Duodenal mucosa (tissue), 2 donors: ENCODE measurements at regions not wholly inside any gene's neighbourhood (a gene's known extent, or its start where the extent isn't known, plus 50 kb on each side); places are given as distances from the start of the nearest gene placed in this dataset.
"Not testable (repeated sequence)": the region's sequence is repeated elsewhere in the genome, so short reads cannot be mapped to it uniquely, and the experiment has no call there.

ENCODE experiments used
- H3K27ac ChIP-seq: one replicate; pipeline ENCODE4 v1.7.0; 2013; ENCODE audit warnings: low read depth, low read length
- H3K27me3 ChIP-seq, 2 donors: one replicate each; pipeline ENCODE4 v1.7.0; 2013; ENCODE audit warnings: low read length in 2 of 2, control low read depth in 1 of 2; ENCODE audit not compliant: insufficient read depth in 2 of 2, control insufficient read depth in 1 of 2
- H3K36me3 ChIP-seq, 2 donors: one replicate each; pipeline ENCODE4 v1.7.0; 2013; ENCODE audit warnings: low read length in 2 of 2, control low read depth in 1 of 2; ENCODE audit not compliant: insufficient read depth in 2 of 2, control insufficient read depth in 1 of 2
- H3K4me1 ChIP-seq, 2 donors: one replicate each; pipeline ENCODE4 v1.7.0; 2013; ENCODE audit warnings: low read length in 2 of 2, control low read depth in 1 of 2; ENCODE audit not compliant: insufficient read depth in 2 of 2, control insufficient read depth in 1 of 2
- H3K4me3 ChIP-seq, 2 donors: one replicate each; pipeline ENCODE4 v1.7.0; 2013; ENCODE audit warnings: low read length in 2 of 2, low read depth in 1 of 2
- H3K9ac ChIP-seq, 2 donors: one replicate each; pipeline ENCODE4 v1.7.0; 2013; ENCODE audit warnings: low read length in 2 of 2, low read depth in 1 of 2
- H3K9me3 ChIP-seq, 2 donors: one replicate each; pipeline ENCODE4 v1.7.0; 2013; ENCODE audit warnings: low read length in 2 of 2, control low read depth in 1 of 2; ENCODE audit not compliant: control insufficient read depth in 1 of 2

DNA sequence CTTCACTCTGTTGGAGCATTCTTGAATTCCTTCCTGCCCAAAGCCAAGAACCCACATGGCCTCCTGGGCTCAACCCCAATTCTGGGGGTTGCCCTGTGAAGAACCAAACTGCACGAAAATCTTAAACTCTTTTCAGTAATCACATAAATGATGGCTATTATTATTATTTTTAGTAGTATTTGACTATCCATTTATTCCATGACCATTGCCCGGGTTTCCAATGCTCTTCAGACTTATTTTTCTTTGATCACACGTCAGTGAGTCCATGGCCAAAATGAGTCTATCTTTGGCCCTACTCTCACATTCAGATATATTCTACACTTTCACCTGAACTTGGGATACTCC is 185.9 kb downstream of the AVL9 start:
- Histone ChIP-seq H3K27me3 (no peaks in the 10 kb centered on the region), H3K4me3 (no peak overlapping the region), H3K36me3 (no peaks in the 10 kb centered on the region), H3K27ac (no peak overlapping the region), H3K9ac (no peak overlapping the region), H3K9me3 (no peaks in the 10 kb centered on the region), H3K4me1 (peaks cover 0 to 10% of the 10 kb centered on the region in 2 donors)

DNA sequence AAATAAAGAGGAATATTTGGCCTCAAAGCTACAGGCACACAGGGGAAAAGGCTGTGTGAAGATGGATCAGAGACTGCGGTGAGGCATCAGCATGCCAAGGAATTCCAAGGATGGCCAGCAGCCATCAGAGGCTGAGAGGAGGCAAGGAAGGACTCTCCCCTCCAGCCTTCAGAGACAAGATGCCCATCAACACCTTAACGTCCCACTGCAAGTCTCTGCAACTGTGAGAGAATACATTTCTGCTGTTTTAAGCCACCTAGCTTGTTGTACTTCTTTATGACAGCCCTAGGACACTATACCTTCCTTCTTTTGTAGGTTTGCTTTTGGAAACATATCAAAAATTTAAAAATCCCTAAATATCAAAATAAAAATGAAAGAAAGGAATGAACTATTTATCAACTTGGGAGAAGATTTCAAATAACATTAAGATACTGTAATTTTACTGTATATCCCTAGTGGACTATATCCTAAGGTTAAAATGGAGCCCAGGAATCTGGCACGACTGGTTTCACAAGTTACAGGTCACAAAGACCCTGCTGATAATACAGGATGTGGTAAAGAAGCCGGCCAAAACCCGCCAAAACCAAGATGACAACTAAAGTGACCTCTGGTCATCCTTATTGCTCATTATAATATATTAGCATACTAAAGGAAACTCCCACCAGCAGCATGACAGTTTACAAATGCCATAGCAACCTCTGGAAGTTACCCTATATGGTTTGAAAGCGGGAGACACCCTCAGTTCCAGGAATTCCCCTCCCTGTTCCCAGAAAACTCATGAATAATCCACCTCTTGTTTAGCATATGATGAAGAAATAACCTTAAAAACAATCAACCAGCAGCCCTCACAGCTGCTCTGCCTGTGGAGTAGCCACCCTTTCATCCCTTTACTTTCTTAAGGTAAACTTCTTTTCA is 185.2 kb downstream of the AVL9 start:
- Histone ChIP-seq H3K4me1 (peaks cover 0 to 10% of the 10 kb centered on the region in 2 donors), H3K36me3 (no peaks in the 10 kb centered on the region), H3K27me3 (no peaks in the 10 kb centered on the region), H3K9me3 (no peaks in the 10 kb centered on the region), H3K4me3 (no peak overlapping the region), H3K27ac (no peak overlapping the region), H3K9ac (no peak overlapping the region)

- Histone ChIP-seq H3K9ac (no peak overlapping the region), H3K27ac (no peak overlapping the region), H3K9me3 (no peaks in the 10 kb centered on the region), H3K36me3 (no peaks in the 10 kb centered on the region), H3K27me3 (no peaks in the 10 kb centered on the region), H3K4me1 (peaks cover 0 to 10% of the 10 kb centered on the region in 2 donors), H3K4me3 (no peak overlapping the region)
These were observed 183.9 kb downstream of the AVL9 start for GRCh38 chr7:32679192-32679591.

DNA sequence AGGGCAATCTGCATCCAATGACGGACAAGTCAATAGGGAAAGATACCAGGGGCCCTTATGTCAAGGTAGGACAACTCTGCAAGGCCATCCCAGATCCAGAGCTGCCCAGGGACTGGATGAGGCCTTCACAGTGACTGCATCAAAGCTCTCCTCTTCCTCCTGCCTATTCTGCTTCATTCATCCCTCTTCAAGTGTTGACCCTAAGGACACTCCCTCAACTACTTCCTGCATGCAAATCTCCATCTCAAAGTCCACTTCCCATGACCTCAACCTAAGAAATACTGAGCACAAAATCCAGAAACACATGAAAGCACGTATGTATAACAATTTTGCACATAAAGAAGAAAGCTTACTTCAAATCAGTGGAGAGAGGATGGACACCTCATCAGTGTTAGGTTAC is 182.3 kb downstream of the AVL9 start:
- no peak overlapping the region for H3K27ac ChIP-seq
- no peaks in the 10 kb centered on the region for H3K36me3 ChIP-seq
- H3K9me3 ChIP-seq = no peaks in the 10 kb centered on the region
- no peaks in the 10 kb centered on the region for H3K27me3 ChIP-seq
- no peak overlapping the region for H3K4me3 ChIP-seq
- peaks cover 0 to 10% of the 10 kb centered on the region in 2 donors for H3K4me1 ChIP-seq
- H3K9ac ChIP-seq = no peak overlapping the region

DNA sequence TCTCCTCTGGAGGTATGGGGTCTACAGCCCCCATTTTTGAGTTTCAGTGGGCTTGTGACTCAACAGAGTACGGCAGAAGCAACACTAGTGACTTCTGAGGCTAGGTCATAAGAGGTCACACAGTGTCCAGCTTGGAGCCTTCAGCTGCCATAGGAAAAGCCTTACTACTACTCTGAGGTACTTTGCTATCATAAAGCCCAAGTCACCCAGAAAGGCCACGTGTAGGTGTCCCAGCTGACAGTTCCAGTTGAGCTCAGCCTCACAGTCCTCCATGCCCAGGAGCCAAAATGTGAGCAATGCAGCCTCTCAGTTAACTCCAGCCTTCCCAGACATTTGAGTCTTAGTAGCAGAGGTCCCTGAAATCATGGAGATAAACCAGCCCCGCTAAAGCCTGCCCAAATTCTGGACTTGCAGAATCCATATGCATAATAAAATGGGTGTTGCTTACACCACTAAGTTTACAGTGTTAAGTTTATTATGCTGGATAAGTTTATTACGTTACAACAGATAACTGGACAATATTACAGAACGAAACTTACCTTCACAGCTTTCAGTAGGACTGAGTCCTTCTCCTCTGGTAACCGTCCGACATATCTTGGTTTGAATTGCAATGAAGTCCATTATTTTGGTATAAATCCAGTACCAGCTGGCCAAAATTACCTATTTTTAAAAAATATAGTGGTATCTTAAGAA is 181.1 kb downstream of the AVL9 start:
- Histone ChIP-seq H3K36me3 (no peaks in the 10 kb centered on the region), H3K4me3 (no peak overlapping the region), H3K27ac (no peak overlapping the region), H3K9me3 (no peaks in the 10 kb centered on the region), H3K4me1 (peaks cover 0 to 10% of the 10 kb centered on the region in 2 donors), H3K9ac (no peak overlapping the region), H3K27me3 (no peaks in the 10 kb centered on the region)

GRCh38 chr7:32673275-32673983 is 178.1 kb downstream of the AVL9 start:
- no peak overlapping the region for H3K27ac ChIP-seq
- no peak overlapping the region for H3K4me3 ChIP-seq
- H3K9ac ChIP-seq = no peak overlapping the region
- no peaks in the 10 kb centered on the region for H3K36me3 ChIP-seq
- peaks cover 7 to 12% of the 10 kb centered on the region in 2 donors for H3K4me1 ChIP-seq
- H3K27me3 ChIP-seq = no peaks in the 10 kb centered on the region
- no peaks in the 10 kb centered on the region for H3K9me3 ChIP-seq

GRCh38 chr7:32670110-32671025 is 175.1 kb downstream of the AVL9 start:
- Histone ChIP-seq H3K9me3 (no peaks in the 10 kb centered on the region), H3K4me3 (no peak overlapping the region), H3K9ac (no peak overlapping the region), H3K36me3 (no peaks in the 10 kb centered on the region), H3K27ac (no peak overlapping the region), H3K4me1 (peaks cover 7 to 9% of the 10 kb centered on the region in 2 donors), H3K27me3 (no peaks in the 10 kb centered on the region)

GRCh38 chr7:32669173-32669870 is 174.0 kb downstream of the AVL9 start:
- not testable (repeated sequence) for H3K27me3 ChIP-seq, H3K4me1 ChIP-seq, H3K4me3 ChIP-seq, H3K9me3 ChIP-seq, H3K9ac ChIP-seq, H3K36me3 ChIP-seq
- peak overlapping the region; percentile 32 for H3K27ac ChIP-seq

DNA sequence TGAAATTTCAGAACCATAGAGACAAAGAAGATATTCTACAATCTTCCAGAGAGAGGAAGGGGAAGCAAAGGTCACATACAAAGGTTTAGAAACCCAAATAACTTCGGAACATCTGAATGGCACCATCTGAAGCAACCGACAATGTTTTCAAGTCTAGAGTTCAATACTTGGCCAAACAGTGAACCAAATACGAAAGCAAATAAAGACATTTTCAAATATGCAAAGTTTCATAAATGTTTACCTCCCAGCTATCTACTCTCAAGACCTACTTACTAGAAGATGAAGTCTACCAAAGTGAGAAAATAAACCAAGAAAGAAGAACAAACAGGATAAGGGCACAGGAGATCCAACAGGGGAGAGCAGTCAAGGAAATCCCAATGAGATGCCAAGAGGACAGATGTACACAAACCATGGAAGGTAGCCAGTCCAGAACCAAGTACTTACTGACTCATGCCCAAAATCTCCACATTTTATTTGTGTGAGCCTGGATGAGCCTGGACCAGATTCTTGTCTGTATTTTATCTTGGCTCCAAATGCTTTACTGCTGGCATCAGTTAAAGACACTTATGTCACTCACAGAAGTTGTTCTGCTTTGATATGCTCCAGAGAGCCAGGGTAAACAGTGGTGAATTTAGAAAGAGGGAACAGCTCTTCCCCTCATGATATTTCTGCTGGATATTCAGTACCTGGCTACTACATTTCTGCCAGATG is 173.3 kb downstream of the AVL9 start:
- not testable (repeated sequence) for H3K27ac ChIP-seq

More for the DNA sequence above, 173.3 kb downstream of the AVL9 start:
- not testable (repeated sequence) for H3K27me3 ChIP-seq, H3K4me1 ChIP-seq, H3K36me3 ChIP-seq, H3K4me3 ChIP-seq, H3K9me3 ChIP-seq, H3K9ac ChIP-seq
